ENCODE measurements at regions not wholly inside any gene's neighbourhood (a gene's known extent, or its start where the extent isn't known, plus 50 kb on each side); places are given as distances from the start of the nearest gene placed in this dataset.
"Not testable (repeated sequence)": the region's sequence is repeated elsewhere in the genome, so short reads cannot be mapped to it uniquely, and the experiment has no call there.

- DNase-seq: no peak
These were observed 80.0 kb downstream of the METRNL start for GRCh38 chr17:83159204-83160049.

GRCh38 chr17:83160443-83161297, 81.3 kb downstream of the METRNL start:
- DNase-seq: no peak

- DNase-seq: no peak
These were observed 82.1 kb downstream of the METRNL start for GRCh38 chr17:83161298-83162034.

GRCh38 chr17:83162035-83162745, 82.8 kb downstream of the METRNL start:
- no peak for DNase-seq

- no peak for DNase-seq
These were observed 85.1 kb downstream of the METRNL start for GRCh38 chr17:83164490-83164889.

GRCh38 chr17:83170571-83171260, 91.3 kb downstream of the METRNL start:
- no peak for DNase-seq

GRCh38 chr17:83171661-83172060, 92.3 kb downstream of the METRNL start:
- no peak for DNase-seq

- DNase-seq: not testable (repeated sequence)
These were observed 92.7 kb downstream of the METRNL start for GRCh38 chr17:83172099-83172498.

GRCh38 chr17:83172646-83173045, 93.2 kb downstream of the METRNL start:
- not testable (repeated sequence) for DNase-seq

GRCh38 chr17:83173180-83173913, 93.9 kb downstream of the METRNL start:
- not testable (repeated sequence) for DNase-seq

- DNase-seq: no peak
These were observed 94.5 kb downstream of the METRNL start for GRCh38 chr17:83173914-83174361.

GRCh38 chr17:83174362-83175118, 95.1 kb downstream of the METRNL start:
- no peak for DNase-seq

GRCh38 chr17:83175119-83175821, 95.9 kb downstream of the METRNL start:
- no peak for DNase-seq

GRCh38 chr17:83175822-83176622, 96.6 kb downstream of the METRNL start:
- DNase-seq: no peak

- no peak for DNase-seq
These were observed 97.5 kb downstream of the METRNL start for GRCh38 chr17:83176623-83177583.

- DNase-seq: no peak
These were observed 98.5 kb downstream of the METRNL start for GRCh38 chr17:83177611-83178532.

All from suppressor macrophage (primary cell).